ENCODE measurements at regions not wholly inside any gene's neighbourhood (a gene's known extent, or its start where the extent isn't known, plus 50 kb on each side); places are given as distances from the start of the nearest gene placed in this dataset.

DNA sequence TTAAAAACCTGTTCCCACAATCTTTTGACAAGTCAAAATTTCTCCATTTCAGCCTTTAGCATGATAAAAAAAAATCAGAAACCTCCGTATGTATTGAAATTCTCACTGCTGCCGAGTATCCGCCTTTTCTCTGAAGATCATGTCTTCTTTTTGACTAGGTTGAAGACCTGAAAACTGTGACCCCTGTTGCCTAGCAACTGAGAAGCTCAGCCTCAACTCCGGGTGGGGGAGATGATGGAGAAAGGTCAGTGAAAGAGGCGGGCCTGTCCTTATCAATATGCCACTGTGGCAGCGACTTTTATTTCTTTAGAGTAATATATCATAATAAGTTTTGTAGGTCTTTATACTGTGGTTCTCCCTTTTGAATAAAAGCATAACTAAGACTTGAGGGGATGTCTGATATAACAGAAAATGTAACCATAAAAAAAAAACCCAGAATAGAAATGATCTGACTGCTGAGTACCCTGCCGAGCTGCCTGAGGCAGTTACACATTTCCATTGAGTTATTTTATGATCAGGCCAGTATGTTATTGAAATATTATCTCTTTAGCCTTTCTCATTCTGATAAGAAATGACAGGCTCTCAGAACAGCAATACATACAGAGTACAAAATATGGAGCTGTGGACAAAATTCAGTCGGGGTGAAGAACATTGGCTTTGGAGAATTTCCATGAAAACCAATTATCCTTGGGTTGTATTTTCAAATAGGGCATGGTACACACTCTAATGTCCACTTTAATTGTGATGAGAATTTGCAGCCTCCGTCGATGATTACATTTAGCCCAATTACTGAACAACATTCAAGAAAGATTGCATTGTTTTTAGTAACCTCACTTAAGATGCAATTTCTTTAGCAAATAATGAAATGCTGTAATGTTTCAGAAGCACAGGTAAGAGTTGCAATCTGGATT is 136.7 kb upstream of the EEF1E1 start:
- 56 to 65% methylated on average over 10 of the region's 10 CpGs for WGBS, 2 donors
- peaks cover 0 to 2% (median 0%) of the 10 kb centered on the region in 3 donors for H3K27me3 ChIP-seq
- H3K27ac ChIP-seq, result no peak overlapping the region
- H3K9me3 ChIP-seq, result no peaks in the 10 kb centered on the region
- no peak for DNase-seq
- no peaks in the 10 kb centered on the region for H3K36me3 ChIP-seq
- H3K4me1 ChIP-seq, result no peaks in the 10 kb centered on the region
- intact Hi-C loops (cut with DNase I), result no loop called here
- H3K4me3 ChIP-seq, result no peak overlapping the region
- TF ChIP-seq EP300 (IDR thresholded peaks at IDR 0.05) (no peak), POLR2AphosphoS5 (IDR thresholded peaks at IDR 0.05) (no peak), POLR2A (IDR thresholded peaks at IDR 0.05) (no peak)
- TF ChIP-seq, protein P1, sequence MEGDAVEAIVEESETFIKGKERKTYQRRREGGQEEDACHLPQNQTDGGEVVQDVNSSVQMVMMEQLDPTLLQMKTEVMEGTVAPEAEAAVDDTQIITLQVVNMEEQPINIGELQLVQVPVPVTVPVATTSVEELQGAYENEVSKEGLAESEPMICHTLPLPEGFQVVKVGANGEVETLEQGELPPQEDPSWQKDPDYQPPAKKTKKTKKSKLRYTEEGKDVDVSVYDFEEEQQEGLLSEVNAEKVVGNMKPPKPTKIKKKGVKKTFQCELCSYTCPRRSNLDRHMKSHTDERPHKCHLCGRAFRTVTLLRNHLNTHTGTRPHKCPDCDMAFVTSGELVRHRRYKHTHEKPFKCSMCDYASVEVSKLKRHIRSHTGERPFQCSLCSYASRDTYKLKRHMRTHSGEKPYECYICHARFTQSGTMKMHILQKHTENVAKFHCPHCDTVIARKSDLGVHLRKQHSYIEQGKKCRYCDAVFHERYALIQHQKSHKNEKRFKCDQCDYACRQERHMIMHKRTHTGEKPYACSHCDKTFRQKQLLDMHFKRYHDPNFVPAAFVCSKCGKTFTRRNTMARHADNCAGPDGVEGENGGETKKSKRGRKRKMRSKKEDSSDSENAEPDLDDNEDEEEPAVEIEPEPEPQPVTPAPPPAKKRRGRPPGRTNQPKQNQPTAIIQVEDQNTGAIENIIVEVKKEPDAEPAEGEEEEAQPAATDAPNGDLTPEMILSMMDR (IDR thresholded peaks at IDR 0.05), result no peak

DNA sequence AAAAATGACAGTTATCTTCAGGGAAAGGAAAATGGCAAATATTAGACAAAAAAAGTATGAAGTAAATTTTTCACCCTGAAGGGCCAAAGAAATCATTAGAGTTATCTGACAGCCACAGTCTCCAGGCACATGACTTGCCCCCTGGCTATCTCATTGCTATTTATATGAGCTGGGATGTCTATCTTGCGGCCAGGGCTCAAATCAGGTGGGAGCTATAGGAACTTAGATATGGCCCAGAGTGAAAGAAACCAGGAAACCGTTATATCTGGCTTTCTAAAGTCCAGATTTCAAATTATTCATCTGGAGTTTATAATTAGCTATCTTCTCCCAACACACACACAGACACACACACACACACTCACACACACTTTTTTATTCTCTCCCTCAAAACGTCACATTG is 135.3 kb upstream of the EEF1E1 start:
- H3K27me3 ChIP-seq, result no peaks in the 10 kb centered on the region
- TF ChIP-seq POLR2AphosphoS5 (IDR thresholded peaks at IDR 0.05) (no peak), EP300 (IDR thresholded peaks at IDR 0.05) (no peak), POLR2A (IDR thresholded peaks at IDR 0.05) (no peak)
- TF ChIP-seq, protein P1 (IDR thresholded peaks at IDR 0.05), result no peak
- intact Hi-C loops (cut with DNase I), result no loop called here
- no peaks in the 10 kb centered on the region for H3K9me3 ChIP-seq
- H3K4me1 ChIP-seq, result no peaks in the 10 kb centered on the region
- no peak for DNase-seq
- WGBS, 2 donors, result 59 to 71% methylated on average over 3 of the region's 3 CpGs
- H3K4me3 ChIP-seq, result no peak overlapping the region
- H3K36me3 ChIP-seq, result no peaks in the 10 kb centered on the region
- H3K27ac ChIP-seq, result no peak overlapping the region

DNA sequence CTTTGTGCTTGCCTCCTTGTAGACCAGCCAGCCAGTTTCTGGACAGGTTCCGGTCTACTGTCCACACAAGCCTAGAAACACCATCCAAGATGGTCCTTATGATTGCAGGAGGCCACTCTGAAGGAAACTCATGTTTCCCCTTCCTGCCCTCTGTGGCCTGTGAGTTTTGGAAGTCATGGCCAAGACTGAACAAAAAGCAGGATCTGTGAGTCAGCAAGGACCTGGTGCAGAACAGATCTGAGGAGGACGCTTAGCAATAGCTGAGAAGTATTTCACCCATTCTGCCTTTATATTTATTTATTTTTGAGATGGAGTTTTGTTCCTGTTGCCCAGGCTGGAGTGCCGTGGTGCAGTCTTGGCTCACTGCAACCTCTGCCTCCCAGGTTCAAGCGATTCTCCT is 134.6 kb upstream of the EEF1E1 start:
- intact Hi-C loops (cut with DNase I), result no loop called here
- no peaks in the 10 kb centered on the region for H3K27me3 ChIP-seq
- no peak overlapping the region for H3K4me3 ChIP-seq
- DNase-seq, result no peak
- no peaks in the 10 kb centered on the region for H3K9me3 ChIP-seq
- no peak overlapping the region for H3K27ac ChIP-seq
- H3K36me3 ChIP-seq, result no peaks in the 10 kb centered on the region
- WGBS, 2 donors, result 68 to 91% methylated on average over 4 of the region's 4 CpGs
- TF ChIP-seq, protein P1 (IDR thresholded peaks at IDR 0.05), result no peak
- no peak for TF ChIP-seq POLR2AphosphoS5 (IDR thresholded peaks at IDR 0.05)
- no peak for TF ChIP-seq EP300 (IDR thresholded peaks at IDR 0.05)
- TF ChIP-seq POLR2A (IDR thresholded peaks at IDR 0.05), result no peak
- H3K4me1 ChIP-seq, result no peaks in the 10 kb centered on the region

DNA sequence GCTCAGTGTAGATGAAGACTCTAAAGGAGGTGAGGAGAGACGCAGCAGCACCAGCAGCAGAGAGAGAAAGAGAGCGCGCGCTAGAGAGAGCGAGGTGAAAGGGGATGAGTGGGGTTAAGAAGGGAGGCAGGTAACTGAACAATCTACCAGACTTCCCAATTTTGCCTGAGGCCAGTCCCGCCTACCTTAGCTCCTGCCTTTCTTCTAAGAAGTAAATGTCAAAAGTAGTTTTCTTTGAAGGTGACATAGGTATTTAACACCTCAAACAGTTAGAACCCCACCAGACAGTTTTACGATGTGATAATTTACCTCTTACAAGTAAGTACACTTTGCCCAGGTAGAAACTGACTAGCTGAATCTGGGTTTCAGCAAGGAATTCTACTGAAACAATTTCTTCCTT is 132.0 kb upstream of the EEF1E1 start:
- no peaks in the 10 kb centered on the region for H3K36me3 ChIP-seq
- WGBS, 2 donors, result 63 to 78% methylated on average over 7 of the region's 7 CpGs
- no peak for TF ChIP-seq POLR2A (IDR thresholded peaks at IDR 0.05)
- TF ChIP-seq EP300 (IDR thresholded peaks at IDR 0.05), result no peak
- TF ChIP-seq POLR2AphosphoS5 (IDR thresholded peaks at IDR 0.05), result no peak
- TF ChIP-seq, protein P1 (IDR thresholded peaks at IDR 0.05), result no peak
- intact Hi-C loops (cut with DNase I), result no loop called here
- DNase-seq, result no peak
- H3K27me3 ChIP-seq, result no peaks in the 10 kb centered on the region
- no peaks in the 10 kb centered on the region for H3K9me3 ChIP-seq
- no peak overlapping the region for H3K4me3 ChIP-seq
- H3K4me1 ChIP-seq, result no peaks in the 10 kb centered on the region
- no peak overlapping the region for H3K27ac ChIP-seq
